Liver (tissue), 8 donors: ENCODE measurements at regions not wholly inside any gene's neighbourhood (a gene's known extent, or its start where the extent isn't known, plus 50 kb on each side); places are given as distances from the start of the nearest gene placed in this dataset.

Experiments
- DNase-seq: peaks from one replicate; pipeline ENCODE4 v3.0.0-alpha.2; 2017; ENCODE audit warnings: low spot score
- H3K27ac ChIP-seq, 2 donors: one replicate each; pipeline ENCODE4 v1.7.0; 2013; ENCODE audit warnings: inconsistent platforms in 2 of 2, low read length in 2 of 2, control low read depth in 1 of 2, low read depth in 1 of 2, mild to moderate bottlenecking in 1 of 2
- H3K27me3 ChIP-seq, 4 donors: one replicate each; pipeline versions ENCODE4 v1.6.1 to v1.7.0; 2013; ENCODE audit warnings: low read length in 3 of 4, inconsistent platforms in 1 of 4, mild to moderate bottlenecking in 1 of 4, moderate library complexity in 1 of 4; ENCODE audit not compliant: control insufficient read depth in 4 of 4, insufficient read depth in 4 of 4
- H3K36me3 ChIP-seq, 4 donors: one replicate each; pipeline versions ENCODE4 v1.6.1 to v1.7.0; 2013; ENCODE audit warnings: low read length in 3 of 4, mild to moderate bottlenecking in 3 of 4, low read depth in 1 of 4, moderate library complexity in 1 of 4; ENCODE audit not compliant: control insufficient read depth in 4 of 4, insufficient read depth in 3 of 4
- H3K4me1 ChIP-seq, 4 donors: one replicate each; pipeline versions ENCODE4 v1.6.1 to v1.7.0; 2013; ENCODE audit warnings: low read length in 3 of 4, mild to moderate bottlenecking in 3 of 4, moderate library complexity in 1 of 4; ENCODE audit not compliant: control insufficient read depth in 4 of 4, insufficient read depth in 4 of 4
- H3K4me3 ChIP-seq, 3 donors: one replicate each; pipeline versions ENCODE4 v1.6.1 to v1.7.0; 2013; ENCODE audit warnings: low read length in 3 of 3, control low read depth in 1 of 3, low read depth in 1 of 3, mild to moderate bottlenecking in 1 of 3
- H3K9ac ChIP-seq, 2 donors: one replicate each; pipeline ENCODE4 v1.7.0; 2013; ENCODE audit warnings: low read length in 2 of 2, mild to moderate bottlenecking in 2 of 2, moderate library complexity in 2 of 2, control low read depth in 1 of 2, low read depth in 1 of 2
- H3K9me3 ChIP-seq, 4 donors: one replicate each; pipeline versions ENCODE4 v1.6.1 to v1.7.0; 2013; ENCODE audit warnings: low read length in 3 of 4; ENCODE audit not compliant: control insufficient read depth in 4 of 4
- ATF3 ChIP-seq: IDR thresholded peaks from 2 replicates; pipeline ENCODE4 v1.6.1; 2016; ENCODE audit warnings: antibody characterized with exemption
- CTCF ChIP-seq: fragments of 150-350 bp; IDR thresholded peaks from 2 replicates; pipeline ENCODE4 v1.5.1; 2017; ENCODE audit warnings: improper control_type of control experiment, low read depth, low read length; ENCODE audit not compliant: missing input control
- EGR1 ChIP-seq, 2 donors: IDR thresholded peaks; 2 replicates each; pipeline ENCODE4 v1.6.1; 2016 to 2018; ENCODE audit warnings: antibody characterized with exemption in 2 of 2, low read depth in 2 of 2
- FOXA2 ChIP-seq: IDR thresholded peaks from 2 replicates; pipeline ENCODE4 v1.6.1; 2016; ENCODE audit warnings: antibody characterized with exemption
- GABPA ChIP-seq, 2 donors: IDR thresholded peaks in 1 of 2; conservative IDR thresholded peaks in 1 of 2; 2 replicates each; pipeline ENCODE4 v1.6.1; 2016; ENCODE audit warnings: antibody characterized with exemption in 2 of 2, mild to moderate bottlenecking in 1 of 2, moderate library complexity in 1 of 2
- HNF4A ChIP-seq, 2 donors: conservative IDR thresholded peaks; 2 replicates each; pipeline ENCODE4 v1.6.1; 2016; ENCODE audit warnings: antibody characterized with exemption in 2 of 2, mild to moderate bottlenecking in 2 of 2
- HNF4G ChIP-seq: IDR thresholded peaks from 2 replicates; pipeline ENCODE4 v1.6.1; 2016; ENCODE audit warnings: antibody characterized with exemption
- JUND ChIP-seq, 2 donors: IDR thresholded peaks; 2 replicates each; pipeline ENCODE4 v1.6.1; 2016; ENCODE audit warnings: antibody characterized with exemption in 2 of 2
- NR2F2 ChIP-seq: IDR thresholded peaks from 2 replicates; pipeline ENCODE4 v1.6.1; 2016; ENCODE audit warnings: antibody characterized with exemption
- RAD21 ChIP-seq, 2 donors: IDR thresholded peaks; 2 replicates each; pipeline ENCODE4 v1.6.1; 2016; ENCODE audit warnings: antibody characterized with exemption in 2 of 2, mild to moderate bottlenecking in 2 of 2
- REST ChIP-seq: IDR thresholded peaks from 2 replicates; pipeline ENCODE4 v1.6.1; 2016; ENCODE audit warnings: antibody characterized with exemption, mild to moderate bottlenecking
- RXRA ChIP-seq, 2 donors: IDR thresholded peaks; 2 replicates each; pipeline ENCODE4 v1.6.1; 2017 to 2018; ENCODE audit warnings: antibody characterized with exemption in 2 of 2, mild to moderate bottlenecking in 1 of 2
- SP1 ChIP-seq: IDR thresholded peaks from 2 replicates; pipeline ENCODE4 v1.6.1; 2018; ENCODE audit warnings: antibody characterized with exemption, mild to moderate bottlenecking
- TAF1 ChIP-seq: conservative IDR thresholded peaks from 2 replicates; pipeline ENCODE4 v1.6.1; 2016; ENCODE audit warnings: antibody characterized with exemption, mild to moderate bottlenecking
- YY1 ChIP-seq: IDR thresholded peaks from 2 replicates; pipeline ENCODE4 v1.6.1; 2016; ENCODE audit warnings: antibody characterized with exemption, mild to moderate bottlenecking
- WGBS: extraction: QIAGEN DNeasy Blood & Tissue Kit; methylation state at CpG from one replicate; pipeline ENCODE4 v1.1.7; 2013; 5-methylcytosine and 5-hydroxymethylcytosine counted together
- donor health status: healthy.
- donor health status: healthy.
- donor health status: healthy.
- donor health status: healthy.
- donor health status: healthy.

GRCh38 chr18:22482948-22483347 lies 65.2 kb upstream of the CTAGE1 start:
- TF ChIP-seq YY1, result no peak
- no peak for TF ChIP-seq TAF1
- TF ChIP-seq REST, result no peak
- TF ChIP-seq FOXA2, result no peak
- no peak for DNase-seq
- H3K4me1 ChIP-seq, result peaks cover 0 to 2% (median 0%) of the 10 kb centered on the region in 4 donors
- H3K36me3 ChIP-seq, result no peaks in the 10 kb centered on the region
- H3K27ac ChIP-seq, result no peak overlapping the region
- H3K27me3 ChIP-seq, result no peaks in the 10 kb centered on the region
- H3K4me3 ChIP-seq, result no peak overlapping the region
- no peak overlapping the region for H3K9ac ChIP-seq
- 75% methylated on average over 3 of the region's 3 CpGs for WGBS
- H3K9me3 ChIP-seq, result no peaks in the 10 kb centered on the region

- TF ChIP-seq GABPA (IDR thresholded peaks at IDR 0.05 in 1 of 2, conservative IDR thresholded peaks at IDR 0.05 in 1 of 2) (no peak), ATF3 (no peak)
- no peak for DNase-seq
- Histone ChIP-seq H3K4me1 (peaks cover under 1 to 3% (median 2%) of the 10 kb centered on the region in 4 donors), H3K4me3 (no peak overlapping the region), H3K9me3 (no peaks in the 10 kb centered on the region), H3K27ac (no peak overlapping the region), H3K36me3 (no peaks in the 10 kb centered on the region), H3K27me3 (no peaks in the 10 kb centered on the region), H3K9ac (no peak overlapping the region)
- 80% methylated on average over 5 of the region's 5 CpGs for WGBS
Observed at GRCh38 chr18:22483407-22483806, 65.7 kb upstream of the CTAGE1 start.

GRCh38 chr18:22484471-22484870 lies 66.8 kb upstream of the CTAGE1 start:
- Histone ChIP-seq H3K27me3 (no peaks in the 10 kb centered on the region), H3K36me3 (no peaks in the 10 kb centered on the region), H3K9ac (no peak overlapping the region), H3K4me1 (peaks cover 4 to 14% (median 8%) of the 10 kb centered on the region in 4 donors), H3K4me3 (no peak overlapping the region), H3K27ac (no peak overlapping the region), H3K9me3 (no peaks in the 10 kb centered on the region)
- no peak for DNase-seq
- WGBS, result 98% methylated on average over 2 of the region's 2 CpGs
- TF ChIP-seq HNF4A (conservative IDR thresholded peaks at IDR 0.05) (no peak), CTCF (no peak), YY1 (no peak), GABPA (IDR thresholded peaks at IDR 0.05 in 1 of 2, conservative IDR thresholded peaks at IDR 0.05 in 1 of 2) (no peak), JUND (IDR thresholded peaks at IDR 0.05) (no peak), ATF3 (no peak), EGR1 (IDR thresholded peaks at IDR 0.05; ENCODE audit: low read depth in 2 of 2) (no peak), HNF4G (no peak), SP1 (no peak), RAD21 (IDR thresholded peaks at IDR 0.05) (no peak), FOXA2 (no peak), NR2F2 (no peak), TAF1 (no peak), REST (no peak), RXRA (IDR thresholded peaks at IDR 0.05) (no peak)
